Endothelial cell of umbilical vein (primary cell): ENCODE measurements at regions not wholly inside any gene's neighbourhood (a gene's known extent, or its start where the extent isn't known, plus 50 kb on each side); places are given as distances from the start of the nearest gene placed in this dataset.
"Not testable (repeated sequence)": the region's sequence is repeated elsewhere in the genome, so short reads cannot be mapped to it uniquely, and the experiment has no call there.

Experiments used
- BruUV-seq: library from RNA; stranded (reverse); fragments of 400-500 nt; replicated peaks from 2 replicates; lab custom pipeline; 2021; lab: Mats Ljungman, UMichigan
- CTCF ChIA-PET: fragments of 300-600, 350-600 bp; sonication (Branson Sonifier 250); formaldehyde crosslinking; loops from one replicate; lab custom pipeline; 2021; ENCODE audit warnings: antibody characterized with exemption, inconsistent platforms; lab: Charles Lee
- POLR2A ChIA-PET: fragments of 300-600, 350-600 bp; sonication (Branson Sonifier 250); formaldehyde crosslinking; loops from one replicate; lab custom pipeline; 2021; ENCODE audit warnings: antibody characterized with exemption, inconsistent platforms; lab: Charles Lee
- DNase-seq: peaks from one replicate; pipeline ENCODE4 v3.0.0-alpha.2; 2011; ENCODE audit warnings: low read depth, low spot score
- FAIRE-seq: peaks from 2 replicates; lab custom pipeline; 2011; peaks lifted over from hg19 to GRCh38; lab: Jason Lieb, UNC
- H2AFZ ChIP-seq: 2 replicates; pipeline ENCODE4 v1.6.0; 2012; ENCODE audit warnings: low read depth, low read length, control low read depth, inconsistent platforms
- H3K27ac ChIP-seq: 2 replicates; pipeline ENCODE4 v1.5.1; 2011; ENCODE audit warnings: low read depth, mild to moderate bottlenecking, control low read depth, low read length, moderate library complexity; ENCODE audit not compliant: insufficient read depth
- H3K27me3 ChIP-seq, 2 experiments: 2 replicates each; pipeline versions ENCODE4 v1.6.0 to v1.6.1; 2011; ENCODE audit warnings: low read length in 2 of 2, mixed read lengths in 1 of 2; ENCODE audit not compliant: control insufficient read depth in 2 of 2, insufficient read depth in 2 of 2
- H3K36me3 ChIP-seq, 2 experiments: 2 replicates in 1 of 2; 3 replicates in 1 of 2; pipeline ENCODE4 v1.5.1; 2011; ENCODE audit warnings: low read length in 2 of 2, mild to moderate bottlenecking in 1 of 2, moderate library complexity in 1 of 2; ENCODE audit not compliant: control insufficient read depth in 2 of 2, insufficient read depth in 2 of 2; ENCODE audit errors: extremely low read depth in 1 of 2
- H3K4me1 ChIP-seq: 3 replicates; pipeline ENCODE4 v1.5.1; 2011; ENCODE audit warnings: mild to moderate bottlenecking, low read length; ENCODE audit not compliant: control insufficient read depth, insufficient read depth; ENCODE audit errors: extremely low read depth
- H3K4me2 ChIP-seq: 2 replicates; pipeline ENCODE4 v1.6.1; 2011; ENCODE audit warnings: low read length, control low read depth, mixed read lengths; ENCODE audit not compliant: insufficient read depth
- H3K4me3 ChIP-seq, 3 experiments: fragments of 200-600 bp in 1 of 3; sonication (generic), shearing (Covaris generic) in 1 of 3; replicated peaks in 1 of 3; 2 replicates each; pipeline ENCODE4 v1.5.1; 2011 to 2016; ENCODE audit warnings: control low read depth in 3 of 3, low read length in 3 of 3, mild to moderate bottlenecking in 2 of 3, inconsistent platforms in 1 of 3, low read depth in 1 of 3, moderate library complexity in 1 of 3; ENCODE audit not compliant: insufficient read depth in 1 of 3
- H3K79me2 ChIP-seq: 2 replicates; pipeline ENCODE4 v1.6.0; 2012; ENCODE audit warnings: low read length, inconsistent platforms; ENCODE audit not compliant: control insufficient read depth, insufficient read depth
- H3K9ac ChIP-seq: replicated peaks from 2 replicates; pipeline ENCODE3; 2011; ENCODE audit warnings: low read length, control low read depth; ENCODE audit not compliant: insufficient read depth; ENCODE audit errors: extremely low read depth
- H3K9me1 ChIP-seq: replicated peaks from 3 replicates; pipeline ENCODE4 v1.6.0; 2011; ENCODE audit warnings: mild to moderate bottlenecking, low read length; ENCODE audit not compliant: control insufficient read depth, insufficient read depth; ENCODE audit errors: extremely low read depth
- H3K9me3 ChIP-seq: replicated peaks from 2 replicates; pipeline ENCODE4 v1.5.1; 2012; ENCODE audit warnings: low read length, inconsistent platforms; ENCODE audit not compliant: control insufficient read depth, insufficient read depth
- H4K20me1 ChIP-seq: replicated peaks from 2 replicates; pipeline ENCODE3; 2011; ENCODE audit warnings: mild to moderate bottlenecking, low read length; ENCODE audit not compliant: control insufficient read depth, insufficient read depth; ENCODE audit errors: extremely low read depth
- dilution Hi-C: fragments of 300-500 bp; cut with MboI; formaldehyde crosslinking; loops from one replicate; pipeline ENCODE4 v1.15.0; 2019; ENCODE audit warnings: low sequenced_read_pairs; ENCODE audit not compliant: extremely low pct_ligation_motif_present
- intact Hi-C: fragments of 100-400 bp; cut with micrococcal nuclease; formaldehyde crosslinking; loops from one replicate; pipeline ENCODE4 v1.10.0; 2022

- H3K79me2 ChIP-seq, H3K4me3 ChIP-seq, H4K20me1 ChIP-seq, H3K4me2 ChIP-seq, intact Hi-C loops, DNase-seq, H3K4me1 ChIP-seq, CTCF ChIA-PET, BruUV-seq, FAIRE-seq, H3K9ac ChIP-seq, H3K27me3 ChIP-seq, H2AFZ ChIP-seq, H3K27ac ChIP-seq, POLR2A ChIA-PET, H3K9me1 ChIP-seq, dilution Hi-C loops, H3K36me3 ChIP-seq: not testable (repeated sequence)
- peaks cover 18% of the 10 kb centered on the region for H3K9me3 ChIP-seq
Measured at GRCh38 chr15:20285696-20286300, 255.8 kb downstream of the GOLGA6L6 start.

GRCh38 chr15:20284891-20285535 lies 256.6 kb downstream of the GOLGA6L6 start:
- H3K4me1 ChIP-seq, H3K9me1 ChIP-seq, H3K27ac ChIP-seq, H3K9ac ChIP-seq, CTCF ChIA-PET, H3K4me2 ChIP-seq, H3K4me3 ChIP-seq, H4K20me1 ChIP-seq, DNase-seq, H2AFZ ChIP-seq, FAIRE-seq, H3K27me3 ChIP-seq, POLR2A ChIA-PET, intact Hi-C loops, dilution Hi-C loops, H3K36me3 ChIP-seq, BruUV-seq, H3K79me2 ChIP-seq: not testable (repeated sequence)
- H3K9me3 ChIP-seq: peaks cover 17% of the 10 kb centered on the region

GRCh38 chr15:20283651-20284050 lies 257.9 kb downstream of the GOLGA6L6 start:
- H3K4me2 ChIP-seq, H2AFZ ChIP-seq, FAIRE-seq, H3K9ac ChIP-seq, H3K27me3 ChIP-seq, H3K4me1 ChIP-seq, CTCF ChIA-PET, H3K79me2 ChIP-seq, H3K27ac ChIP-seq, BruUV-seq, POLR2A ChIA-PET, H3K4me3 ChIP-seq, dilution Hi-C loops, H3K36me3 ChIP-seq, H4K20me1 ChIP-seq, intact Hi-C loops, DNase-seq, H3K9me1 ChIP-seq: not testable (repeated sequence)
- H3K9me3 ChIP-seq: peaks cover 13% of the 10 kb centered on the region

- H3K4me1 ChIP-seq, H3K79me2 ChIP-seq, H3K4me3 ChIP-seq, H3K36me3 ChIP-seq, intact Hi-C loops, H3K4me2 ChIP-seq, DNase-seq, H3K9ac ChIP-seq, CTCF ChIA-PET, H2AFZ ChIP-seq, dilution Hi-C loops, H3K27ac ChIP-seq, H3K9me1 ChIP-seq, H3K27me3 ChIP-seq, H4K20me1 ChIP-seq, POLR2A ChIA-PET, BruUV-seq, FAIRE-seq: not testable (repeated sequence)
- peaks cover 12% of the 10 kb centered on the region for H3K9me3 ChIP-seq
Measured at GRCh38 chr15:20282491-20282943, 259.1 kb downstream of the GOLGA6L6 start.
